H1 (cell line): ENCODE measurements at regions not wholly inside any gene's neighbourhood (a gene's known extent, or its start where the extent isn't known, plus 50 kb on each side); places are given as distances from the start of the nearest gene placed in this dataset.

ENCODE experiments used
- CTCF ChIA-PET: fragments of 300-600 bp; sonication (Branson Sonifier 250); formaldehyde crosslinking; loops from one replicate; lab custom pipeline; 2021; ENCODE audit not compliant: partially characterized antibody; lab: Charles Lee
- POLR2A ChIA-PET: fragments of 300-600 bp; sonication (Branson Sonifier 250); formaldehyde crosslinking; loops from one replicate; lab custom pipeline; 2021; ENCODE audit warnings: inconsistent platforms; ENCODE audit not compliant: partially characterized antibody; lab: Charles Lee
- DNase-seq, 2 experiments: peaks; one replicate each; pipeline versions ENCODE4 v3.0.0 to v3.0.0-alpha.2; 2010 to 2022; ENCODE audit warnings: low spot score in 2 of 2, low read depth in 1 of 2, mixed read lengths in 1 of 2
- FAIRE-seq: peaks from 2 replicates; lab custom pipeline; 2011; peaks lifted over from hg19 to GRCh38; lab: Jason Lieb, UNC
- H2AFZ ChIP-seq: 2 replicates; pipeline ENCODE4 v1.8.1; 2012; ENCODE audit warnings: low read length, inconsistent platforms
- H2AK5ac ChIP-seq: 2 replicates; pipeline ENCODE4 v1.6.1; 2013; ENCODE audit warnings: low read depth, low read length
- H2BK120ac ChIP-seq: replicated peaks from 2 replicates; pipeline ENCODE3; 2013; ENCODE audit warnings: low read depth, low read length, inconsistent platforms
- H2BK12ac ChIP-seq: 2 replicates; pipeline ENCODE4 v1.6.1; 2013; ENCODE audit warnings: low read depth, low read length
- H2BK15ac ChIP-seq: 2 replicates; pipeline ENCODE4 v1.6.1; 2013; ENCODE audit warnings: low read length
- H2BK20ac ChIP-seq: 2 replicates; pipeline ENCODE4 v1.6.1; 2013; ENCODE audit warnings: low read length
- H2BK5ac ChIP-seq: 2 replicates; pipeline ENCODE4 v1.6.1; 2013; ENCODE audit warnings: low read depth, low read length
- H3K14ac ChIP-seq: 2 replicates; pipeline ENCODE4 v1.6.1; 2013; ENCODE audit warnings: inconsistent platforms; ENCODE audit not compliant: insufficient read length
- H3K18ac ChIP-seq: 2 replicates; pipeline ENCODE4 v1.6.1; 2013; ENCODE audit warnings: low read length; ENCODE audit errors: extremely low read depth
- H3K23ac ChIP-seq: 2 replicates; pipeline ENCODE4 v1.6.1; 2013; ENCODE audit warnings: inconsistent platforms; ENCODE audit not compliant: insufficient read length
- H3K23me2 ChIP-seq: 2 replicates; pipeline ENCODE4 v1.6.1; 2013; ENCODE audit warnings: low read depth, low read length
- H3K27ac ChIP-seq: 2 replicates; pipeline ENCODE4 v1.6.1; 2011; ENCODE audit warnings: low read depth, low read length, inconsistent platforms
- H3K27me3 ChIP-seq, 4 experiments: replicated peaks in 1 of 4; 1 replicate in 1 of 4; 2 replicates in 3 of 4; pipeline versions ENCODE4 v1.6.1 to v1.8.1; 2011 to 2013; ENCODE audit warnings: low read length in 3 of 4, mild to moderate bottlenecking in 3 of 4, inconsistent platforms in 2 of 4, mixed read lengths in 2 of 4, moderate library complexity in 1 of 4; ENCODE audit not compliant: control insufficient read depth in 3 of 4, insufficient read depth in 3 of 4; ENCODE audit errors: extremely low read depth in 1 of 4
- H3K36me3 ChIP-seq, 4 experiments: 2 replicates each; pipeline versions ENCODE4 v1.6.1 to v1.8.1; 2011 to 2013; ENCODE audit warnings: mild to moderate bottlenecking in 4 of 4, low read length in 3 of 4, moderate library complexity in 2 of 4, control low read depth in 1 of 4, inconsistent platforms in 1 of 4; ENCODE audit not compliant: insufficient read depth in 4 of 4, control insufficient read depth in 2 of 4
- H3K4ac ChIP-seq: replicated peaks from 2 replicates; pipeline ENCODE3; 2013; ENCODE audit warnings: low read length, low read depth, mixed read lengths, inconsistent platforms; ENCODE audit not compliant: insufficient read length
- H3K4me1 ChIP-seq, 4 experiments: replicated peaks in 1 of 4; 1 replicate in 1 of 4; 2 replicates in 3 of 4; pipeline versions ENCODE4 v1.6.1 to v1.8.1; 2011 to 2013; ENCODE audit warnings: low read length in 3 of 4, inconsistent platforms in 2 of 4, mixed read lengths in 1 of 4; ENCODE audit not compliant: insufficient read depth in 4 of 4, control insufficient read depth in 3 of 4
- H3K4me2 ChIP-seq, 2 experiments: 2 replicates each; pipeline versions ENCODE4 v1.6.1 to v1.8.1; 2011 to 2013; ENCODE audit warnings: low read depth in 2 of 2, low read length in 2 of 2, control low read depth in 1 of 2, inconsistent platforms in 1 of 2, mild to moderate bottlenecking in 1 of 2; ENCODE audit not compliant: insufficient read depth in 1 of 2
- H3K4me3 ChIP-seq, 4 experiments: fragments of 200-600, 300-600 bp in 1 of 4; sonication (generic), shearing (Covaris generic), sonication (Bioruptor Twin) in 1 of 4; 2 replicates each; pipeline versions ENCODE4 v1.5.1 to v1.8.1; 2011 to 2016; ENCODE audit warnings: low read length in 4 of 4, low read depth in 3 of 4, control low read depth in 2 of 4, inconsistent platforms in 2 of 4, mild to moderate bottlenecking in 2 of 4, mixed read lengths in 1 of 4, moderate library complexity in 1 of 4; ENCODE audit not compliant: insufficient read depth in 2 of 4; ENCODE audit errors: extremely low read depth in 1 of 4
- H3K56ac ChIP-seq: replicated peaks from 2 replicates; pipeline ENCODE3; 2013; ENCODE audit warnings: low read depth, mild to moderate bottlenecking, mixed read lengths, low read length, inconsistent platforms; ENCODE audit not compliant: insufficient read length
- H3K79me1 ChIP-seq: 2 replicates; pipeline ENCODE4 v1.6.1; 2013; ENCODE audit warnings: low read depth, low read length, control low read depth
- H3K79me2 ChIP-seq, 2 experiments: 2 replicates each; pipeline versions ENCODE4 v1.6.1 to v1.8.1; 2012 to 2013; ENCODE audit warnings: low read length in 2 of 2, mild to moderate bottlenecking in 2 of 2, inconsistent platforms in 1 of 2; ENCODE audit not compliant: insufficient read depth in 2 of 2, control insufficient read depth in 1 of 2
- H3K9ac ChIP-seq, 4 experiments: replicated peaks in 1 of 4; 1 replicate in 1 of 4; 2 replicates in 3 of 4; pipeline versions ENCODE4 v1.6.1 to v1.8.1; 2011 to 2013; ENCODE audit warnings: low read depth in 3 of 4, low read length in 3 of 4, control low read depth in 2 of 4, mild to moderate bottlenecking in 2 of 4, moderate library complexity in 2 of 4, inconsistent platforms in 1 of 4; ENCODE audit errors: extremely low read depth in 1 of 4
- H3K9me3 ChIP-seq, 2 experiments: 2 replicates each; pipeline versions ENCODE4 v1.6.1 to v1.8.1; 2012 to 2013; ENCODE audit warnings: mild to moderate bottlenecking in 2 of 2, moderate library complexity in 2 of 2, control low read depth in 1 of 2, inconsistent platforms in 1 of 2, low read depth in 1 of 2, low read length in 1 of 2, mixed read lengths in 1 of 2; ENCODE audit not compliant: insufficient read depth in 2 of 2
- H4K20me1 ChIP-seq, 2 experiments: replicated peaks in 1 of 2; 2 replicates each; pipeline versions ENCODE3 to v1.8.1; 2011 to 2013; ENCODE audit warnings: inconsistent platforms in 2 of 2, low read length in 2 of 2, mild to moderate bottlenecking in 1 of 2; ENCODE audit not compliant: insufficient read depth in 2 of 2, control insufficient read depth in 1 of 2
- H4K5ac ChIP-seq: 2 replicates; pipeline ENCODE4 v1.6.1; 2013; ENCODE audit warnings: low read length, low read depth, mixed read lengths, inconsistent platforms; ENCODE audit not compliant: insufficient read length
- H4K8ac ChIP-seq: 2 replicates; pipeline ENCODE4 v1.8.0; 2013; ENCODE audit warnings: mild to moderate bottlenecking, moderate library complexity, low read length, inconsistent platforms; ENCODE audit not compliant: insufficient read depth; ENCODE audit errors: extremely low read depth
- H4K91ac ChIP-seq: replicated peaks from 2 replicates; pipeline ENCODE3; 2013; ENCODE audit warnings: low read length, mixed read lengths, inconsistent platforms; ENCODE audit not compliant: insufficient read length
- BRCA1 ChIP-seq: IDR thresholded peaks from 2 replicates; pipeline ENCODE4 v1.6.1; 2012; ENCODE audit warnings: low read depth, low read length, improper control_type of control experiment
- CHD2 ChIP-seq: IDR thresholded peaks from 2 replicates; pipeline ENCODE4 v1.6.1; 2012; ENCODE audit warnings: low read length, improper control_type of control experiment
- CREB1 ChIP-seq: IDR thresholded peaks from 2 replicates; pipeline ENCODE4 v1.6.1; 2012; ENCODE audit warnings: inconsistent platforms
- FOSL1 ChIP-seq: IDR thresholded peaks from 2 replicates; pipeline ENCODE4 v1.6.1; 2011; ENCODE audit warnings: mild to moderate bottlenecking, low read depth, low read length, moderate library complexity; ENCODE audit not compliant: insufficient read depth
- KDM5A ChIP-seq: fragments of 200-600 bp; IDR thresholded peaks from 2 replicates; pipeline ENCODE4 v1.7.1; 2012; ENCODE audit warnings: mild to moderate bottlenecking, low read length, inconsistent platforms, mixed read lengths
- SP2 ChIP-seq: IDR thresholded peaks from 2 replicates; pipeline ENCODE4 v1.6.1; 2012; ENCODE audit warnings: mild to moderate bottlenecking, low read length, inconsistent platforms
- TAF7 ChIP-seq: optimal IDR thresholded peaks from 2 replicates; pipeline ENCODE3; 2011; ENCODE audit warnings: low read depth, mild to moderate bottlenecking, inconsistent platforms, low read length, moderate library complexity, borderline replicate concordance
- TEAD4 ChIP-seq: IDR thresholded peaks from 2 replicates; pipeline ENCODE4 v1.6.1; 2012; ENCODE audit warnings: low read depth, low read length, inconsistent platforms, mixed read lengths
- WGBS, 2 experiments: shearing (Covaris generic) in 1 of 2; methylation state at CpG; one replicate each; pipeline versions ENCODE4 v1.1.6 to v1.1.7; 2013 to 2015; ENCODE audit warnings: low lambda C conversion rate in 2 of 2, mixed read lengths in 2 of 2, inconsistent platforms in 1 of 2, low coverage in 1 of 2, missing lambda C conversion rate in 1 of 2; ENCODE audit not compliant: insufficient replicate concordance in 2 of 2, insufficient coverage in 1 of 2, insufficient read length in 1 of 2; ENCODE audit errors: extremely low coverage in 1 of 2, missing lambda C conversion rate in 1 of 2; 5-methylcytosine and 5-hydroxymethylcytosine counted together
- TF ChIP-seq, protein P1 (sequence below): IDR thresholded peaks from 2 replicates; pipeline ENCODE4 v1.6.1; 2012; ENCODE audit warnings: inconsistent platforms

DNA sequence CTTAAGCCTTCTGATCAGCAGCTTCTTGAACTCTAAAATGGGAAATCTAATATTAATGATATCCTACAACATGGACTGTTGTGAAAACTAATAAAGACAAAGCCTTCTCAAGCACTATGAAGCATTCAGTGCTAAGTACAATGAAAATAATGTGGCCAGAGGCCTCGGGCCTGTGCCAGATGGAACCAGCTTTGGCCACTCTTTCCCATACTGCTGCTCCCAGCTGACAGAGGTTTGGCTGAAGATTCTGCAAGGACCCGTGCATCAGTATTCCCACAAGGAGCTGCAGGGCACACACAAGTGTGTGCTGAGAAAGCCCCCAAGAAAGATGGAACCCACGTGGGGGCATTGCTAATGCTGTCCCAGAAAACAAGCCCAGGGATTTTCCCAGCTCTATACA is 60.5 kb upstream of the RPL34 start:
- no peak for FAIRE-seq
- H3K18ac ChIP-seq, result no peak overlapping the region
- H2BK12ac ChIP-seq, result no peak overlapping the region
- H3K9me3 ChIP-seq, result no peaks in the 10 kb centered on the region
- H2BK15ac ChIP-seq, result no peak overlapping the region
- no peak overlapping the region for H2BK20ac ChIP-seq
- H3K23me2 ChIP-seq, result no peaks in the 10 kb centered on the region
- H4K8ac ChIP-seq, result no peak overlapping the region
- POLR2A ChIA-PET, result no interaction called here
- no peaks in the 10 kb centered on the region for H4K20me1 ChIP-seq
- no peaks in the 10 kb centered on the region for H3K79me2 ChIP-seq
- H3K4me2 ChIP-seq, result no peak overlapping the region
- H2BK5ac ChIP-seq, result no peak overlapping the region
- TF ChIP-seq TEAD4, result no peak
- no peak for TF ChIP-seq CHD2
- no peak for TF ChIP-seq BRCA1
- TF ChIP-seq KDM5A, result no peak
- TF ChIP-seq TAF7, result no peak
- TF ChIP-seq FOSL1, result no peak
- TF ChIP-seq, protein P1, sequence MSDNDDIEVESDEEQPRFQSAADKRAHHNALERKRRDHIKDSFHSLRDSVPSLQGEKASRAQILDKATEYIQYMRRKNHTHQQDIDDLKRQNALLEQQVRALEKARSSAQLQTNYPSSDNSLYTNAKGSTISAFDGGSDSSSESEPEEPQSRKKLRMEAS, result no peak
- no peak for TF ChIP-seq CREB1
- no peak for TF ChIP-seq SP2
- TF ChIP-seq, all 59 proteins: peak for 0
- Histone ChIP-seq H3K23ac (no peak overlapping the region), H2BK120ac (no peak overlapping the region), H3K56ac (no peak overlapping the region), H4K91ac (no peak overlapping the region), H2AK5ac (no peak overlapping the region), H3K9ac (no peak overlapping the region), H3K27me3 (no peaks in the 10 kb centered on the region), H3K79me1 (no peaks in the 10 kb centered on the region), H3K14ac (no peak overlapping the region), H4K5ac (no peak overlapping the region), H3K4me3 (no peak overlapping the region), H3K27ac (no peak overlapping the region), H2AFZ (no peak overlapping the region), H3K36me3 (no peaks in the 10 kb centered on the region), H3K4me1 (no peaks in the 10 kb centered on the region), H3K4ac (no peak overlapping the region)
- CTCF ChIA-PET, result interaction anchor here (1.3 to 1.8 kb wide), 2 partner anchors 12 to 530 kb away, joined by 4 to 11 read pairs; no protein-coding TSS in a partner anchor
- DNase-seq, result no peak
- WGBS, 2 experiments, result 92% methylated on average over 3 of the region's 3 CpGs; no CpG with 5 or more reads in 1 of the 2 experiments
